Right renal pelvis (tissue), 4 donors: ENCODE measurements at regions not wholly inside any gene's neighbourhood (a gene's known extent, or its start where the extent isn't known, plus 50 kb on each side); places are given as distances from the start of the nearest gene placed in this dataset.
"Not testable (repeated sequence)": the region's sequence is repeated elsewhere in the genome, so short reads cannot be mapped to it uniquely, and the experiment has no call there.

ENCODE experiments used
- DNase-seq, 4 donors: peaks; one replicate each; pipeline ENCODE4 v3.0.0-alpha.2; 2013; ENCODE audit warnings: low read depth in 4 of 4, low spot score in 3 of 4, missing footprints in 1 of 4

GRCh38 chr9:65454666-65455065 lies 169.7 kb upstream of the FOXD4L5 start:
- DNase-seq: not testable (repeated sequence)

- not testable (repeated sequence) for DNase-seq
Observed at GRCh38 chr9:65454034-65454433, 169.0 kb upstream of the FOXD4L5 start.

- DNase-seq: not testable (repeated sequence)
Observed at GRCh38 chr9:65449886-65450610, 165.0 kb upstream of the FOXD4L5 start.

GRCh38 chr9:65449423-65449822 lies 164.4 kb upstream of the FOXD4L5 start:
- no peak for DNase-seq

GRCh38 chr9:65447146-65447545 lies 162.1 kb upstream of the FOXD4L5 start:
- DNase-seq: not testable (repeated sequence)

GRCh38 chr9:65445991-65446390 lies 161.0 kb upstream of the FOXD4L5 start:
- DNase-seq: not testable (repeated sequence)

GRCh38 chr9:65444943-65445342 lies 159.9 kb upstream of the FOXD4L5 start:
- no peak for DNase-seq

GRCh38 chr9:65442116-65442515 lies 157.1 kb upstream of the FOXD4L5 start:
- not testable (repeated sequence) for DNase-seq

- not testable (repeated sequence) for DNase-seq
Observed at GRCh38 chr9:65441324-65441920, 156.4 kb upstream of the FOXD4L5 start.

- DNase-seq: no peak
Observed at GRCh38 chr9:65437724-65438123, 152.7 kb upstream of the FOXD4L5 start.

GRCh38 chr9:65435464-65435863 lies 150.5 kb upstream of the FOXD4L5 start:
- no peak for DNase-seq

GRCh38 chr9:65432722-65433323 lies 147.8 kb upstream of the FOXD4L5 start:
- no peak for DNase-seq

GRCh38 chr9:65432051-65432450 lies 147.0 kb upstream of the FOXD4L5 start:
- no peak for DNase-seq

- no peak for DNase-seq
Observed at GRCh38 chr9:65430221-65430620, 145.2 kb upstream of the FOXD4L5 start.

- DNase-seq: not testable (repeated sequence)
Observed at GRCh38 chr9:65427361-65427760, 142.4 kb upstream of the FOXD4L5 start.

- DNase-seq: not testable (repeated sequence)
Observed at GRCh38 chr9:65426813-65427212, 141.8 kb upstream of the FOXD4L5 start.

GRCh38 chr9:65426231-65426630 lies 141.2 kb upstream of the FOXD4L5 start:
- no peak for DNase-seq

- DNase-seq: not testable (repeated sequence)
Observed at GRCh38 chr9:65425183-65425582, 140.2 kb upstream of the FOXD4L5 start.

- DNase-seq: not testable (repeated sequence)
Observed at GRCh38 chr9:65424437-65424984, 139.5 kb upstream of the FOXD4L5 start.

GRCh38 chr9:65423691-65424436 lies 138.9 kb upstream of the FOXD4L5 start:
- DNase-seq: not testable (repeated sequence)
